H1 (cell line): ENCODE measurements at regions not wholly inside any gene's neighbourhood (a gene's known extent, or its start where the extent isn't known, plus 50 kb on each side); places are given as distances from the start of the nearest gene placed in this dataset.

Experiments used
- CTCF ChIA-PET: fragments of 300-600 bp; sonication (Branson Sonifier 250); formaldehyde crosslinking; loops from one replicate; lab custom pipeline; 2021; ENCODE audit not compliant: partially characterized antibody; lab: Charles Lee
- POLR2A ChIA-PET: fragments of 300-600 bp; sonication (Branson Sonifier 250); formaldehyde crosslinking; loops from one replicate; lab custom pipeline; 2021; ENCODE audit warnings: inconsistent platforms; ENCODE audit not compliant: partially characterized antibody; lab: Charles Lee
- DNase-seq, 2 experiments: peaks; one replicate each; pipeline versions ENCODE4 v3.0.0 to v3.0.0-alpha.2; 2010 to 2022; ENCODE audit warnings: low spot score in 2 of 2, low read depth in 1 of 2, mixed read lengths in 1 of 2
- FAIRE-seq: peaks from 2 replicates; lab custom pipeline; 2011; peaks lifted over from hg19 to GRCh38; lab: Jason Lieb, UNC
- H2AFZ ChIP-seq: 2 replicates; pipeline ENCODE4 v1.8.1; 2012; ENCODE audit warnings: low read length, inconsistent platforms
- H2AK5ac ChIP-seq: 2 replicates; pipeline ENCODE4 v1.6.1; 2013; ENCODE audit warnings: low read depth, low read length
- H2BK120ac ChIP-seq: replicated peaks from 2 replicates; pipeline ENCODE3; 2013; ENCODE audit warnings: low read depth, low read length, inconsistent platforms
- H2BK12ac ChIP-seq: 2 replicates; pipeline ENCODE4 v1.6.1; 2013; ENCODE audit warnings: low read depth, low read length
- H2BK15ac ChIP-seq: 2 replicates; pipeline ENCODE4 v1.6.1; 2013; ENCODE audit warnings: low read length
- H2BK20ac ChIP-seq: 2 replicates; pipeline ENCODE4 v1.6.1; 2013; ENCODE audit warnings: low read length
- H2BK5ac ChIP-seq: 2 replicates; pipeline ENCODE4 v1.6.1; 2013; ENCODE audit warnings: low read depth, low read length
- H3K14ac ChIP-seq: 2 replicates; pipeline ENCODE4 v1.6.1; 2013; ENCODE audit warnings: inconsistent platforms; ENCODE audit not compliant: insufficient read length
- H3K18ac ChIP-seq: 2 replicates; pipeline ENCODE4 v1.6.1; 2013; ENCODE audit warnings: low read length; ENCODE audit errors: extremely low read depth
- H3K23ac ChIP-seq: 2 replicates; pipeline ENCODE4 v1.6.1; 2013; ENCODE audit warnings: inconsistent platforms; ENCODE audit not compliant: insufficient read length
- H3K23me2 ChIP-seq: 2 replicates; pipeline ENCODE4 v1.6.1; 2013; ENCODE audit warnings: low read depth, low read length
- H3K27ac ChIP-seq: 2 replicates; pipeline ENCODE4 v1.6.1; 2011; ENCODE audit warnings: low read depth, low read length, inconsistent platforms
- H3K27me3 ChIP-seq, 4 experiments: replicated peaks in 1 of 4; 1 replicate in 1 of 4; 2 replicates in 3 of 4; pipeline versions ENCODE4 v1.6.1 to v1.8.1; 2011 to 2013; ENCODE audit warnings: low read length in 3 of 4, mild to moderate bottlenecking in 3 of 4, inconsistent platforms in 2 of 4, mixed read lengths in 2 of 4, moderate library complexity in 1 of 4; ENCODE audit not compliant: control insufficient read depth in 3 of 4, insufficient read depth in 3 of 4; ENCODE audit errors: extremely low read depth in 1 of 4
- H3K36me3 ChIP-seq, 4 experiments: 2 replicates each; pipeline versions ENCODE4 v1.6.1 to v1.8.1; 2011 to 2013; ENCODE audit warnings: mild to moderate bottlenecking in 4 of 4, low read length in 3 of 4, moderate library complexity in 2 of 4, control low read depth in 1 of 4, inconsistent platforms in 1 of 4; ENCODE audit not compliant: insufficient read depth in 4 of 4, control insufficient read depth in 2 of 4
- H3K4ac ChIP-seq: replicated peaks from 2 replicates; pipeline ENCODE3; 2013; ENCODE audit warnings: low read length, low read depth, mixed read lengths, inconsistent platforms; ENCODE audit not compliant: insufficient read length
- H3K4me1 ChIP-seq, 4 experiments: replicated peaks in 1 of 4; 1 replicate in 1 of 4; 2 replicates in 3 of 4; pipeline versions ENCODE4 v1.6.1 to v1.8.1; 2011 to 2013; ENCODE audit warnings: low read length in 3 of 4, inconsistent platforms in 2 of 4, mixed read lengths in 1 of 4; ENCODE audit not compliant: insufficient read depth in 4 of 4, control insufficient read depth in 3 of 4
- H3K4me2 ChIP-seq, 2 experiments: 2 replicates each; pipeline versions ENCODE4 v1.6.1 to v1.8.1; 2011 to 2013; ENCODE audit warnings: low read depth in 2 of 2, low read length in 2 of 2, control low read depth in 1 of 2, inconsistent platforms in 1 of 2, mild to moderate bottlenecking in 1 of 2; ENCODE audit not compliant: insufficient read depth in 1 of 2
- H3K4me3 ChIP-seq, 4 experiments: fragments of 200-600, 300-600 bp in 1 of 4; sonication (generic), shearing (Covaris generic), sonication (Bioruptor Twin) in 1 of 4; 2 replicates each; pipeline versions ENCODE4 v1.5.1 to v1.8.1; 2011 to 2016; ENCODE audit warnings: low read length in 4 of 4, low read depth in 3 of 4, control low read depth in 2 of 4, inconsistent platforms in 2 of 4, mild to moderate bottlenecking in 2 of 4, mixed read lengths in 1 of 4, moderate library complexity in 1 of 4; ENCODE audit not compliant: insufficient read depth in 2 of 4; ENCODE audit errors: extremely low read depth in 1 of 4
- H3K56ac ChIP-seq: replicated peaks from 2 replicates; pipeline ENCODE3; 2013; ENCODE audit warnings: low read depth, mild to moderate bottlenecking, mixed read lengths, low read length, inconsistent platforms; ENCODE audit not compliant: insufficient read length
- H3K79me1 ChIP-seq: 2 replicates; pipeline ENCODE4 v1.6.1; 2013; ENCODE audit warnings: low read depth, low read length, control low read depth
- H3K79me2 ChIP-seq, 2 experiments: 2 replicates each; pipeline versions ENCODE4 v1.6.1 to v1.8.1; 2012 to 2013; ENCODE audit warnings: low read length in 2 of 2, mild to moderate bottlenecking in 2 of 2, inconsistent platforms in 1 of 2; ENCODE audit not compliant: insufficient read depth in 2 of 2, control insufficient read depth in 1 of 2
- H3K9ac ChIP-seq, 4 experiments: replicated peaks in 1 of 4; 1 replicate in 1 of 4; 2 replicates in 3 of 4; pipeline versions ENCODE4 v1.6.1 to v1.8.1; 2011 to 2013; ENCODE audit warnings: low read depth in 3 of 4, low read length in 3 of 4, control low read depth in 2 of 4, mild to moderate bottlenecking in 2 of 4, moderate library complexity in 2 of 4, inconsistent platforms in 1 of 4; ENCODE audit errors: extremely low read depth in 1 of 4
- H3K9me3 ChIP-seq, 2 experiments: 2 replicates each; pipeline versions ENCODE4 v1.6.1 to v1.8.1; 2012 to 2013; ENCODE audit warnings: mild to moderate bottlenecking in 2 of 2, moderate library complexity in 2 of 2, control low read depth in 1 of 2, inconsistent platforms in 1 of 2, low read depth in 1 of 2, low read length in 1 of 2, mixed read lengths in 1 of 2; ENCODE audit not compliant: insufficient read depth in 2 of 2
- H4K20me1 ChIP-seq, 2 experiments: replicated peaks in 1 of 2; 2 replicates each; pipeline versions ENCODE3 to v1.8.1; 2011 to 2013; ENCODE audit warnings: inconsistent platforms in 2 of 2, low read length in 2 of 2, mild to moderate bottlenecking in 1 of 2; ENCODE audit not compliant: insufficient read depth in 2 of 2, control insufficient read depth in 1 of 2
- H4K5ac ChIP-seq: 2 replicates; pipeline ENCODE4 v1.6.1; 2013; ENCODE audit warnings: low read length, low read depth, mixed read lengths, inconsistent platforms; ENCODE audit not compliant: insufficient read length
- H4K8ac ChIP-seq: 2 replicates; pipeline ENCODE4 v1.8.0; 2013; ENCODE audit warnings: mild to moderate bottlenecking, moderate library complexity, low read length, inconsistent platforms; ENCODE audit not compliant: insufficient read depth; ENCODE audit errors: extremely low read depth
- H4K91ac ChIP-seq: replicated peaks from 2 replicates; pipeline ENCODE3; 2013; ENCODE audit warnings: low read length, mixed read lengths, inconsistent platforms; ENCODE audit not compliant: insufficient read length
- BACH1 ChIP-seq: IDR thresholded peaks from 2 replicates; pipeline ENCODE4 v1.6.1; 2012; ENCODE audit warnings: low read length, improper control_type of control experiment
- BRCA1 ChIP-seq: IDR thresholded peaks from 2 replicates; pipeline ENCODE4 v1.6.1; 2012; ENCODE audit warnings: low read depth, low read length, improper control_type of control experiment
- CEBPB ChIP-seq: IDR thresholded peaks from 2 replicates; pipeline ENCODE4 v1.6.1; 2012; ENCODE audit warnings: low read depth, low read length
- GABPA ChIP-seq: IDR thresholded peaks from 2 replicates; pipeline ENCODE4 v1.6.1; 2011; ENCODE audit warnings: mild to moderate bottlenecking, low read length, moderate library complexity, borderline replicate concordance; ENCODE audit not compliant: insufficient read depth
- GTF2F1 ChIP-seq: IDR thresholded peaks from 2 replicates; pipeline ENCODE4 v1.6.1; 2012; ENCODE audit warnings: low read depth, low read length, improper control_type of control experiment, borderline replicate concordance
- HDAC6 ChIP-seq: IDR thresholded peaks from one replicate; pipeline ENCODE4 v1.7.1; 2012; ENCODE audit warnings: low read depth, mild to moderate bottlenecking, inconsistent platforms, low read length, moderate library complexity
- KDM1A ChIP-seq: fragments of 200-600, 300-600 bp; sonication (generic); IDR thresholded peaks from 2 replicates; pipeline ENCODE4 v1.7.1; 2016; ENCODE audit warnings: mild to moderate bottlenecking, low read length, borderline replicate concordance
- KDM4A ChIP-seq: IDR thresholded peaks from one replicate; pipeline ENCODE4 v1.7.1; 2012; ENCODE audit warnings: low read depth, mild to moderate bottlenecking, moderate library complexity, low read length, inconsistent platforms; ENCODE audit not compliant: severe bottlenecking
- KDM5A ChIP-seq: fragments of 200-600 bp; IDR thresholded peaks from 2 replicates; pipeline ENCODE4 v1.7.1; 2012; ENCODE audit warnings: mild to moderate bottlenecking, low read length, inconsistent platforms, mixed read lengths
- PHF8 ChIP-seq: fragments of 200-600 bp; sonication (generic); conservative IDR thresholded peaks from 2 replicates; pipeline ENCODE4 v1.7.1; 2012; ENCODE audit warnings: low read depth, mild to moderate bottlenecking, inconsistent platforms, low read length, moderate library complexity
- POLR2A ChIP-seq, 2 experiments: IDR thresholded peaks; 1 replicate in 1 of 2; 2 replicates in 1 of 2; pipeline ENCODE4 v1.6.1; 2011; ENCODE audit warnings: low read depth in 2 of 2, low read length in 2 of 2, mild to moderate bottlenecking in 2 of 2; ENCODE audit errors: control extremely low read depth in 1 of 2
- POU5F1 ChIP-seq: IDR thresholded peaks from 2 replicates; pipeline ENCODE4 v1.6.1; 2011; ENCODE audit warnings: low read depth, mild to moderate bottlenecking, low read length, moderate library complexity
- SP1 ChIP-seq: IDR thresholded peaks from 2 replicates; pipeline ENCODE4 v1.6.1; 2011; ENCODE audit warnings: low read depth, low read length
- SRF ChIP-seq: IDR thresholded peaks from 2 replicates; pipeline ENCODE4 v1.6.1; 2011; ENCODE audit warnings: mild to moderate bottlenecking, low read depth, low read length, moderate library complexity
- SUZ12 ChIP-seq: fragments of 200-600 bp; sonication (generic); IDR thresholded peaks from 2 replicates; pipeline ENCODE4 v1.6.1; 2012; ENCODE audit warnings: mild to moderate bottlenecking, inconsistent platforms, low read length, moderate library complexity, mixed read lengths
- TBP ChIP-seq: IDR thresholded peaks from 2 replicates; pipeline ENCODE4 v1.6.1; 2011; ENCODE audit warnings: low read depth, low read length, improper control_type of control experiment
- TCF12 ChIP-seq: IDR thresholded peaks from 2 replicates; pipeline ENCODE4 v1.6.1; 2011; ENCODE audit warnings: low read depth, mild to moderate bottlenecking, low read length
- WGBS, 2 experiments: shearing (Covaris generic) in 1 of 2; methylation state at CpG; one replicate each; pipeline versions ENCODE4 v1.1.6 to v1.1.7; 2013 to 2015; ENCODE audit warnings: low lambda C conversion rate in 2 of 2, mixed read lengths in 2 of 2, inconsistent platforms in 1 of 2, low coverage in 1 of 2, missing lambda C conversion rate in 1 of 2; ENCODE audit not compliant: insufficient replicate concordance in 2 of 2, insufficient coverage in 1 of 2, insufficient read length in 1 of 2; ENCODE audit errors: extremely low coverage in 1 of 2, missing lambda C conversion rate in 1 of 2; 5-methylcytosine and 5-hydroxymethylcytosine counted together

DNA sequence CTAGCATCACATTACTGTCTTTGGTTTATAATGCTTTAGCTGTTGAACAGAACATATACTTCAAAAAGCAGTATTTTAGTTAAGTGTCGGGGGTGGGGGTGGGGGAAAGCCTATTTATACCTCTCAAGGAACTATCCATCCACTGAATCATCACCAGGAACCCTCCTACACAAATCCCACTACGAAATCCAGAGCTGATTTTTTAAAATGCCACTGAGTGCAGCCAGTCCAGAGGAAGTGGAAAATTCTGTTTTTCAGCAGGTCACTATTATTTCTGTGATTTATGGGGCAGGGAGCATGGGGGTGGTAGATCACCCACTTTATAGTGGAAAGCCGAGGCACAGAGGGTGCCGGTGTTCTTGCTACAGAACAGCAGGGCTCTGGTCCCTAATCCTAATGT lies 284.1 kb downstream of the SOX9 start:
- DNase-seq (no peak), FAIRE-seq (no peak)
- Histone ChIP-seq H3K9me3 (no peaks in the 10 kb centered on the region), H3K79me1 (no peaks in the 10 kb centered on the region), H3K27me3 (peaks cover 29 to 51% (median 43%) of the 10 kb centered on the region in 4 experiments), H2BK15ac (no peak overlapping the region), H2BK5ac (no peak overlapping the region), H2AK5ac (no peak overlapping the region), H3K4me3 (no peak overlapping the region), H3K23ac (no peak overlapping the region), H3K4ac (no peak overlapping the region), H4K5ac (no peak overlapping the region), H3K9ac (no peak overlapping the region), H3K23me2 (no peaks in the 10 kb centered on the region), H3K56ac (no peak overlapping the region), H2AFZ (no peak overlapping the region), H3K4me2 (no peak overlapping the region), H3K14ac (no peak overlapping the region), H2BK20ac (no peak overlapping the region), H3K36me3 (no peaks in the 10 kb centered on the region), H3K18ac (no peak overlapping the region), H3K79me2 (no peaks in the 10 kb centered on the region), H3K4me1 (peaks cover 0 to 4% (median 0%) of the 10 kb centered on the region in 4 experiments; a peak in 2 of 7 replicates), H2BK12ac (no peak overlapping the region), H4K91ac (no peak overlapping the region), H4K8ac (no peak overlapping the region), H2BK120ac (no peak overlapping the region), H4K20me1 (peaks cover 0 to 2% of the 10 kb centered on the region in 2 experiments), H3K27ac (no peak overlapping the region)
- CTCF ChIA-PET, result interaction anchor here (0.6 to 1.4 kb wide), 2 partner anchors 16 to 133 kb away, joined by 3 to 4 read pairs; no protein-coding TSS in a partner anchor
- 89% methylated on average over 4 of the region's 4 CpGs; no CpG with 5 or more reads in 1 of the 2 experiments for WGBS, 2 experiments
- POLR2A ChIA-PET, result interaction anchor here (1.5 kb wide), 1 partner anchor 10 kb away, joined by 3 read pairs; no protein-coding TSS in a partner anchor
- TF ChIP-seq BRCA1 (no peak), POLR2A (IDR thresholded peaks at IDR 0.05; ENCODE audit: control extremely low read depth in 1 of 2, low read depth in 2 of 2, low read length in 2 of 2) (no peak), GABPA (no peak), SUZ12 (no peak), TCF12 (no peak), CEBPB (no peak), HDAC6 (no peak), TBP (no peak), GTF2F1 (no peak), KDM4A (no peak), KDM5A (no peak), KDM1A (no peak), BACH1 (no peak), POU5F1 (no peak), PHF8 (no peak), SRF (no peak), SP1 (no peak)
